ENCODE measurements at regions not wholly inside any gene's neighbourhood (a gene's known extent, or its start where the extent isn't known, plus 50 kb on each side); places are given as distances from the start of the nearest gene placed in this dataset.
"Not testable (repeated sequence)": the region's sequence is repeated elsewhere in the genome, so short reads cannot be mapped to it uniquely, and the experiment has no call there.

- DNase-seq (ENCODE audit: low read depth in 3 of 3) = no peak
Observed at GRCh38 chrX:122555925-122556324, 628.2 kb upstream of the GRIA3 start.

- no peak for DNase-seq (ENCODE audit: low read depth in 3 of 3)
Observed at GRCh38 chrX:122565952-122566351, 618.1 kb upstream of the GRIA3 start.

GRCh38 chrX:122566401-122566800 is 617.7 kb upstream of the GRIA3 start:
- DNase-seq (ENCODE audit: low read depth in 3 of 3) = no peak

DNA sequence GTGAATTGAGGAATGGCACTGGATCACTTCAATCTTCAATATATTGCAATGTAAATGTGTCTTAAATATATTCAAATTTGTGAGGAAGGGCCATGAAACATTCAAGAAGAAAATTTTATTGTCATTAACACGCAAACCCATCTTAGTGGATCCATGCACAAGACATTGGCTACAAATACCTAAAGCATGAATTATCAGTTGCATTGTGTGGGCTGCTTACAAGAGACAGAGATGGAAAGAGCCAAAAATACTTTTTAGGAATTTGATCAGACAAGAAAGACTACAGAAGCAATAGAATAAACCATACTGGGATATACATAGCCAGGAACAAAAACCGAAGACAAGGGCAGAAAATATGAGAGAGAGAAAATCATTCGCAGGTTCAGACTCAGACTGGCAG is 616.2 kb upstream of the GRIA3 start:
- no peak for DNase-seq (ENCODE audit: low read depth in 3 of 3)

- DNase-seq (ENCODE audit: low read depth in 3 of 3) = no peak
Observed at GRCh38 chrX:122572461-122572860, 611.6 kb upstream of the GRIA3 start.

- DNase-seq (ENCODE audit: low read depth in 3 of 3) = no peak
Observed at GRCh38 chrX:122579036-122579435, 605.0 kb upstream of the GRIA3 start.

DNA sequence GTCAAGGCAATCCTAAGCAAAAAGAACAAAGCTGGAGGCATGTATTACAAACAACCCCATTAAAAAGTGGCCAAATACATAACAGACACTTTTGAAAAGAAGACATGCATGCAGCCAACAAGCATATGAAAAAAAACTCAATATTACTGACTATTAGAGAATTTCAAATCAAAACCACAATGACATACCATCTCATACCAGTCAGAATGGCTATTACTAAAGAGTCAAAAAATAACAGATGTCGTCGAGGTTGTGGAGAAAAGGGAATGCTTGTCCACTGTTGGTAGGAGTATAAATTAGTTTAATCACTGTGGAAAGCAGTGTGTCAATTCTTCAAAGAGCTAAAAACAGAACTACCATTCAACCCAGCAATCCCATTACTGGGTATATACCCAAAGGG is 604.6 kb upstream of the GRIA3 start:
- no peak for DNase-seq (ENCODE audit: low read depth in 3 of 3)

DNA sequence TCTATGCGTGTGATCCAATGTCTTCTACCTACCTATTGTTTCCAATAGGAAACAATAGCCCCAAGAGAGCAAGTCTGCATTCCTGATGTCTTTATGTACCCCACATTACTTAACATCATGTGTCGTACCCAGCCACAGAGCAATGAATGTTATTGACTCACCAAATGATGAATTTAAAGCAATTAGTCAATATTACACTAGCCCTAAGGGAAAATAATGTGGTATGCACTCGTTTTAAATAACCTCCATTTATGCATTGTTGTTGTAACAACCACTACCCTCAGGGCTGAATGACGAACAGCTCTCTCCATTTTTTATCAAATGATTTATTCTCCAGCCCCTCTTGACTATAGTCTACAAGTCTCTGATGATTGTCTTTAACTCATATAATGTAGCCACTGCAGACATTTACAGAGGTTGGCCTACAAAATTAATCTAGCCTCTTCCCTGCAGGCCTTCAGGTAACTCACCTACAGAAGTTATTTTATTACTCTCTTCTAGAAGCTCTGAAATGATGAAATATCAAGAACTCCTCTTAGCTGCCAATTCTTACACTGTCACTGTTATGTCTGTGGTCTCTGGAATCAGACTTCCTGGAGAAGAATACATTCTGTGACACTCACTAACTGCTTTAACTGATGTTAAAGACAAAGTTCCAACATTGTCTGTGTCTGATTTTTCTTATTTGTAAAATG is 601.7 kb upstream of the GRIA3 start:
- DNase-seq (ENCODE audit: low read depth in 3 of 3) = no peak

DNA sequence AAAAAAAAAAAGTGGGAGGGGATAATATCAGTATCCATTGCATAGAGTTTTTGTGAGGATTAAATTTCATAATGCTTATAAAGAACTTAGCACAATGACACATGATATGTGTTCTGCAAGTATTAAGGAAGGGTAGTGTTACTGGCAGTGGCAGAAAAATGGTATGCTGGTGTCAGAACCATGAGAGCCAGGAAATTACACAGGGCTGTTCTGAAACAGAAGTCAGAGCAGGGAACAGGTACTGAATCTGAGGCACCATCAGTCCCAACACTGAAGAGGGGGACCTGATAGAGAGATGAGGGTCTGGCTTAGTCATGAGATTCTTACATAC is 601.1 kb upstream of the GRIA3 start:
- no peak for DNase-seq (ENCODE audit: low read depth in 3 of 3)

DNA sequence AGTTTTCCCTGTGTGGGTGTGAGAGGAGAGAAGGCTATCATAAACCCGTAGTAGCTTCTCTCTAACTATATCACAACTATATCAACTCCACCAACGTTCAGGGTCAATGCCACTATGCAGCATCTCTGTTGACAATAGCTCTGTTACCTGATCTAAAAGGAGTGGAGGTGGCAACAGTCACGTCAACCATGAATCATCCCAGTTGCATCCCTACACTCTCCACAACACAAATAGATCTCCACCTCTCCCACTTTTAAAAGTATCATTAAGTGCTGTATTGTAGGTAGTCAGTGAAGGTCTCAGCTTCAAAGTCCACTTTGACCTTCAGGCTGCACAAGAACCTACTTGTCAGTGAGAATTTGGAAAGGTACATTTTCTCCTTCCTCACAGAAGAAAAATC is 600.5 kb upstream of the GRIA3 start:
- no peak for DNase-seq (ENCODE audit: low read depth in 3 of 3)

DNA sequence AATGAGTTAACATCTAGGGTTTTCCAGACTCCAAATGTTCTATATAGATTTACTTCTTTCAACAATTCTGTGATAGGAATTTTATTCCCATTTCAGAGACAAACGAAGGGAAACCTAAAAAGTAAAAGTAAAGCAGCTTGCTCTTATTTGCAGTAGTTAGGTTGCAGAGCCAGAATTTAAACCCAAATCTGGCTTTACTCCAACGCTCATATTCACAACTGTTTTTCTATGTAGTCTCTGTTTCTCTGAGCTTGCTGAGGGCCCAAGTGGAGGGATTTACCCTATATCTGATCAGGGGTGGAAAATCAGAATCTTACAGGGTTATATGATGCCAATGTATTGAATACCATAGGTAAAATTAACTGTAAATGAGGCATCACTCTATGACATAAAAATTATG is 599.1 kb upstream of the GRIA3 start:
- no peak for DNase-seq (ENCODE audit: low read depth in 3 of 3)

- DNase-seq (ENCODE audit: low read depth in 3 of 3) = no peak
Observed at GRCh38 chrX:122586831-122587230, 597.2 kb upstream of the GRIA3 start.

- no peak for DNase-seq (ENCODE audit: low read depth in 3 of 3)
Observed at GRCh38 chrX:122591546-122591945, 592.5 kb upstream of the GRIA3 start.

DNA sequence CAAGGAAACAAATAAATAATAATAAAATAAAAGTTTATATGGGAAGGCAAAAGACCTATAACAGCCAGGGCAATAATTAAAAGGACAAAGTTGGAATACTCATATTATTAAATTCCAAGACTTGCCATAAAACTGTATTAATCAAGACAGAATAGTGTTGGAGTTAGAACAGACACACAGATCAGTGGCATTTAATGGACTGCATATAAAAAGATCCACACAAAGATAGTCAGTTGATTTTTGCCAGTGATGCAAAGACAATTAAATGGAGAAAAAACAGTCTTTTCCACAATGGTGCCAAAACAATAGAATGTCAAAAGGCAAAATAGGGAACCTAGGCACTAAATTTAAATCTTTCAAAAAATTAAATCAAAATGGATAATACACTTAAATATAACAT is 587.1 kb upstream of the GRIA3 start:
- no peak for DNase-seq (ENCODE audit: low read depth in 3 of 3)

DNA sequence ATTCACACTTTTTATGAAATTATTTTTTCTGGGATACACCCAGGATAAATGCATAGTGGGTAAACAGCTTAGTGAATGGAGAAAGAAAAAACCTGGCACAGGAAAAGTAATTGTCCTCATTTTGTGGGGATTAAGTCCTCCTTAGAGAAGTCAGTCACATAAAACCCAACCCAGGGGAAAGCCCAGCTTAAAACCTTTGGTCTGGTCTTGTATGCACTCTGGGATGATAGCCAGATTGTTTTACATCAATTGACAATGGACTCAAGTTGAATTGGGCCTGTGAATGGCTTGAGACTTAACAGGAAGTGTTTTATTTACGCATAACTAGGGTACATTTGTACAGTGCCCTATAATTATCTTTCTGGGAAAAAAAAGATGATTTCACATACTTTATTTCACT is 561.3 kb upstream of the GRIA3 start:
- no peak for DNase-seq (ENCODE audit: low read depth in 3 of 3)

- no peak for DNase-seq (ENCODE audit: low read depth in 3 of 3)
Observed at GRCh38 chrX:122625239-122625638, 558.8 kb upstream of the GRIA3 start.

DNA sequence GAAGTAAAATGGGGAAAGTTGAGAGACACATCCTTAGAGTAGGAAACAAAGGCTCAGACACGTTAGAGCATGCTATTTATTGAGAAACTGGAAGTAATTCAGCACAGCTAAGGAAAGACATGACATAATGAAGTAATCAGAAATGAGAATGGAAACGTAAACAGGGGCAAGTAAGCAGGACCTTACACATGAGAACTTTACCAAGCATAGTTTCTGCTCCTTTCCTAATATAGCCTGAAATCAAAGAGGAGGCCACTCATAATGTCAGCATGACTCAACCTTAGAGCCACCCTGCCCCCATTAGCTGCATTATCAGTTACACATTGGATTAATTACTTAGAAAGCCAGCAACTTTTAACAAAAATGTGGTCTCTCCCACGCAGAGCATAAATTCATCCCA is 558.3 kb upstream of the GRIA3 start:
- DNase-seq (ENCODE audit: low read depth in 3 of 3) = no peak

DNA sequence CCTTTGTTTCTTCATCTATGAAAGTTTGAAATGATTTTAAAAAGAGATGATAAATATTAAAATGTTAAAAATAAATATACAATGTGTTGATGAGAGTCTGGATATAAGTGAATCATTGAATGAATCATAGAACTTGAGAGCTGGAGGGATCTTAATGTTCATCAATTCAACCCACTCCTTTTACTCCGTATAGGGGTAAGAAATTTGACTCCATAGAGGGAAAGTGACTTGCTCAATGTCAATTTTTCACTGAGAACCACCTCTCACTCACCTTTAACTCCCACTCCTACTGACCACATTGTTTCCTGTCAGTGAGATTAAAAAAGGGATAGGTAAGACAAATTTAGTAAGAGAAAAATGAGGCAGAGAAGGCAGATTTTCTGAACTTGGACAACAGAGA is 557.2 kb upstream of the GRIA3 start:
- DNase-seq (ENCODE audit: low read depth in 3 of 3) = no peak

DNA sequence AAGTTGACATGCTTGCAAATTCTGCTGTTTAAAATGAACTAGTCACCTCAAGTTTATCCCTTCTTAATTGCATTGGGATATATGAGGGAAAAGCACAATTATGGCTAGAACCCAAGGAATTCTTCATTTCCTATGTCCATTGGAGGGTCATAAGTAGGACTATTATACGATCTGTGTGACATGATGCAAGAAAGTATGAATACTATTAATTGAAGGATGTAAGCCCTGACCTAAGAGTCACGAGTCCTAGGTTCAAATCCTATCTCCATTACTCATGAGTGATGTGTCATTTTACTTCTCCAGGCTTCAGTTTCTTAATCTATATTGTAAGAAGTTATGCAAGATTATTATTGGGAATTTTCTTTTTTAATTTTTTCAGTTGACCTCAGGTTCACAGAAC is 542.9 kb upstream of the GRIA3 start:
- DNase-seq (ENCODE audit: low read depth in 3 of 3) = no peak

GRCh38 chrX:122641826-122642225 is 542.3 kb upstream of the GRIA3 start:
- DNase-seq (ENCODE audit: low read depth in 3 of 3) = no peak

- DNase-seq (ENCODE audit: low read depth in 3 of 3) = not testable (repeated sequence)
Observed at GRCh38 chrX:122655256-122655655, 528.8 kb upstream of the GRIA3 start.

GRCh38 chrX:122666601-122667000 is 517.5 kb upstream of the GRIA3 start:
- DNase-seq (ENCODE audit: low read depth in 3 of 3) = no peak

- no peak for DNase-seq (ENCODE audit: low read depth in 3 of 3)
Observed at GRCh38 chrX:122667667-122668066, 516.4 kb upstream of the GRIA3 start.

GRCh38 chrX:122703762-122704161 is 480.3 kb upstream of the GRIA3 start:
- no peak for DNase-seq (ENCODE audit: low read depth in 3 of 3)

DNA sequence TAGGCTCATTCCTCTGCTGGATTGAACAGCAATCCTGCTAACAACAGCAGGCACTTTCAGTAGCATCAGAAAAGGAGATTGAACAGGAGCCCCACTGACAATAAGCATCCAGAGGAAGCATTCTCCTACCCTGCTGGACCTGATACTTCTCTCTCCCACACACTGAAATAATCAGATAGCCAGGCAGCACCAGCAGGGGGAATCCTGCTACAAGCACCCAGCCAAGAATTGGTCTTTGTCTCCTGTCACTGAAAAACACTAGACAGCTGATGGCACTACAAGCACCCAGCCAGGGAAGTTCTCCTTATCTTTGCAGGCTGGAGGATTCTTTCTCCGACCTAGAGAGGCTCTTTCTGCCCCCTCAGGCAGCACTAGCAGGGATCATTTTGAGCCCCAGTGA is 444.3 kb upstream of the GRIA3 start:
- no peak for DNase-seq (ENCODE audit: low read depth in 3 of 3)
